MG63 (cell line): ENCODE measurements at regions not wholly inside any gene's neighbourhood (a gene's known extent, or its start where the extent isn't known, plus 50 kb on each side); places are given as distances from the start of the nearest gene placed in this dataset.
"Not testable (repeated sequence)": the region's sequence is repeated elsewhere in the genome, so short reads cannot be mapped to it uniquely, and the experiment has no call there.

Experiments used
- DNase-seq: peaks from one replicate; pipeline ENCODE4 v3.0.0-alpha.2; 2020
- H3K27me3 ChIP-seq: fragments of 250-450 bp; sonication (Bioruptor Pico); 2 replicates; pipeline ENCODE4 v1.5.1; 2020; ENCODE audit warnings: mild to moderate bottlenecking, moderate library complexity
- H3K36me3 ChIP-seq: fragments of 250-450 bp; sonication (Bioruptor Pico); 2 replicates; pipeline ENCODE4 v1.5.1; 2020; ENCODE audit warnings: mild to moderate bottlenecking, moderate library complexity
- H3K4me3 ChIP-seq: fragments of 250-450 bp; sonication (Bioruptor Pico); 2 replicates; pipeline ENCODE4 v1.5.1; 2020; ENCODE audit warnings: mild to moderate bottlenecking, moderate library complexity
- H3K9me3 ChIP-seq: fragments of 250-450 bp; sonication (Bioruptor Pico); 2 replicates; pipeline ENCODE4 v1.5.1; 2020; ENCODE audit warnings: mild to moderate bottlenecking, moderate library complexity

- no peak overlapping the region for H3K4me3 ChIP-seq
- H3K27me3 ChIP-seq = no peaks in the 10 kb centered on the region
- DNase-seq = peak; percentile 41
- no peaks in the 10 kb centered on the region for H3K36me3 ChIP-seq
- no peaks in the 10 kb centered on the region for H3K9me3 ChIP-seq
Observed at GRCh38 chr6:74606582-74607071, 599.2 kb downstream of the COL12A1 start.

DNA sequence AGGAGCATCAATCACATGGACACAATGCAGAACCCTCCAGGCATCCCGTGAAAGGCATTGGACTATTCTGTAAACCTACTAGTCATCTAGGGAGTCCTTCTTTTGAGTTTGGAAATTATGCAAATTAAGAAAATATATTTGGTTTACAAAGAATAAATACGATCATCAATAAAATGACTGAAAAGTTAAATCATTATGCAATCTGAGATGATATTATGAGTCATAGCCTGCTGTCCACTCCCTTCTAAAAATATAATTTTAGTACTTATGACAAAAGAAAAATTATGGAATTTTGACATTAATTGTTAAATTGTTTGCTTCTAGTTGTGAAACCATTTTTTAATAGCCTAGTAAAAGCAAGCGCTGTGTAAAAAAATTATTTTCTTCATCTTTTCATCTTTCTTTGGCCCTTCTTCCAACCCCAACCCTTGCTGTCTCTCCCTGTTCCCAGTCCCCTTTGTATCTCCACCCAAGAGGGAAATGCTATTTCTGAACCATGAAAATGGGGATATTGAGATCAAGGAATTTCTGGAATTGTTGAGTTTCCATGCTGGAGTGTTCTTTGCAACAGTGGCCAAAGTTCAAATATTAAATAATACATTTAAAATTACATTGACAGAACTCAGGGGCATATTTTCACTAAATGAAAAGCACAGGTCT, 599.8 kb downstream of the COL12A1 start:
- no peak overlapping the region for H3K4me3 ChIP-seq
- DNase-seq = no peak

GRCh38 chr6:74604279-74604678, 601.6 kb downstream of the COL12A1 start:
- no peaks in the 10 kb centered on the region for H3K27me3 ChIP-seq
- H3K36me3 ChIP-seq = no peaks in the 10 kb centered on the region
- H3K4me3 ChIP-seq = no peak overlapping the region
- H3K9me3 ChIP-seq = no peaks in the 10 kb centered on the region
- no peak for DNase-seq

More for the DNA sequence above, 599.8 kb downstream of the COL12A1 start:
- Histone ChIP-seq H3K36me3 (no peaks in the 10 kb centered on the region), H3K9me3 (no peaks in the 10 kb centered on the region), H3K27me3 (no peaks in the 10 kb centered on the region)

GRCh38 chr6:74603322-74604076, 602.4 kb downstream of the COL12A1 start:
- H3K27me3 ChIP-seq = no peaks in the 10 kb centered on the region
- peaks cover 3% of the 10 kb centered on the region; the same call in 1 of the 2 replicates for H3K9me3 ChIP-seq
- DNase-seq = no peak
- no peaks in the 10 kb centered on the region for H3K36me3 ChIP-seq
- no peak overlapping the region for H3K4me3 ChIP-seq

- H3K27me3 ChIP-seq = no peaks in the 10 kb centered on the region
- DNase-seq = no peak
- H3K9me3 ChIP-seq = peaks cover 3% of the 10 kb centered on the region; the same call in 1 of the 2 replicates
- H3K4me3 ChIP-seq = no peak overlapping the region
- H3K36me3 ChIP-seq = no peaks in the 10 kb centered on the region
Observed at GRCh38 chr6:74602206-74602605, 603.6 kb downstream of the COL12A1 start.

GRCh38 chr6:74598462-74599393, 607.1 kb downstream of the COL12A1 start:
- Histone ChIP-seq H3K4me3 (no peak overlapping the region), H3K36me3 (no peaks in the 10 kb centered on the region), H3K9me3 (peaks cover 3% of the 10 kb centered on the region; the same call in 1 of the 2 replicates), H3K27me3 (no peaks in the 10 kb centered on the region)
- DNase-seq = no peak

DNA sequence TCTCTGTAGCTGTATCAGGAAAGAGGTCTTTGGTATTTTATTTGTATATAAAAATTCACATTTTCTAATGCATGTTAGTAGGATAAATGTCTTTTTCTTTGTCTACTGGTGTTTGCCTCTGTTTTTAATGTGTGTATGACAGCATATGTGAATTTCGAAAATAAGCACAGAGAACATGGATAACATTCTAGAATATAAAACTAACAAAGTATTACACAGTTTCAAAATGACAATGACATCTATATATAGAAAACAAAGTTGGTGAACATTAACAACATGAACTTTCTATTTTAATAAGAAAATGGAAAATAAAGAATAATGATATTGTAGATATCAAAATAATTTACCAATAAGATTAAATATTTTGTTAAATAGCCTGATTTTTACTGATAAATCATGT, 608.0 kb downstream of the COL12A1 start:
- DNase-seq = no peak
- H3K9me3 ChIP-seq = peaks cover 3% of the 10 kb centered on the region; the same call in 1 of the 2 replicates
- no peaks in the 10 kb centered on the region for H3K36me3 ChIP-seq
- no peak overlapping the region for H3K4me3 ChIP-seq
- H3K27me3 ChIP-seq = no peaks in the 10 kb centered on the region

- DNase-seq = no peak
- no peak overlapping the region for H3K4me3 ChIP-seq
- no peaks in the 10 kb centered on the region for H3K36me3 ChIP-seq
- H3K27me3 ChIP-seq = no peaks in the 10 kb centered on the region
- peaks cover 3% of the 10 kb centered on the region; the same call in 1 of the 2 replicates for H3K9me3 ChIP-seq
Observed at GRCh38 chr6:74597266-74597665, 608.6 kb downstream of the COL12A1 start.

DNA sequence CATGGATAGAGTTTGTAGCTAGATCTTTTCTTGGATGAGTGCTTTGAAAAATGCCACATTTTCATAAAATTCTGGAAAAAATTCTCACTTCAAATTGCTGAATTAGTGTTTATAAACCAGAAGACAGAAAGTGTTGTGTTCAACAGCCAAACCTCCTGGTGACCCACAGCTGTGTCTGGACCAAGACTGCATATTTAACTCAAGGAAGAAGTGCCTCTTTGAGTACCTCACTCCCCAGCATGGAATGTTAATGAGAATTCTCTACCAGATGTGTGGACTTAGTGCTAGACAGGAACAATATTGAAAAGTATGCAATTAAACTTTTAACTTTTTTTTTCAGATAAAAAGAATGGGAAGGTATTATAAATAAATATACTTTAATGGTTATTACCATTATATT, 609.3 kb downstream of the COL12A1 start:
- DNase-seq = no peak

DNA sequence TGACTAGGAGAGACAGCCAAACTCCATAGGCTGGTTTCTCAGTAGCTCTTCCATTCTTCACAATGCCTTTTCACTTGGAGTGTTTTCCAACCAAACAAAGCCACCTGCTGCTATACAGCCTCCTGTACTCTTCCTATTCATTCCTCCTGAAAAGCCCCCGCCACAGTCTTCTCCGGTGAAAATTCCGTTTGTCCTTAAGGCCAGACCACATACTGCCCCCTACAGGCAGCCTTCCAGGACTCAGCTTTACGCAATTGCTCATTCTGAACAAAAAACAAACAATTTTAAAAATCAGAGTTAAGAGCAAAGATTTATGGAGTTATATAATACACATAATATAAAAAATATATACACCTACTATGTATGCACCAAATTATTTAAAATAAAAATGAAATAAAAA, 611.5 kb downstream of the COL12A1 start:
- H3K36me3 ChIP-seq, H3K9me3 ChIP-seq, DNase-seq, H3K27me3 ChIP-seq, H3K4me3 ChIP-seq: not testable (repeated sequence)

More for the DNA sequence above, 609.3 kb downstream of the COL12A1 start:
- no peak overlapping the region for H3K4me3 ChIP-seq
- H3K9me3 ChIP-seq = peaks cover 3% of the 10 kb centered on the region
- H3K27me3 ChIP-seq = no peaks in the 10 kb centered on the region
- H3K36me3 ChIP-seq = no peaks in the 10 kb centered on the region

GRCh38 chr6:74588094-74588832, 617.6 kb downstream of the COL12A1 start:
- DNase-seq = no peak
- Histone ChIP-seq H3K27me3 (no peaks in the 10 kb centered on the region), H3K9me3 (peaks cover 2% of the 10 kb centered on the region), H3K4me3 (no peak overlapping the region), H3K36me3 (no peaks in the 10 kb centered on the region)

DNA sequence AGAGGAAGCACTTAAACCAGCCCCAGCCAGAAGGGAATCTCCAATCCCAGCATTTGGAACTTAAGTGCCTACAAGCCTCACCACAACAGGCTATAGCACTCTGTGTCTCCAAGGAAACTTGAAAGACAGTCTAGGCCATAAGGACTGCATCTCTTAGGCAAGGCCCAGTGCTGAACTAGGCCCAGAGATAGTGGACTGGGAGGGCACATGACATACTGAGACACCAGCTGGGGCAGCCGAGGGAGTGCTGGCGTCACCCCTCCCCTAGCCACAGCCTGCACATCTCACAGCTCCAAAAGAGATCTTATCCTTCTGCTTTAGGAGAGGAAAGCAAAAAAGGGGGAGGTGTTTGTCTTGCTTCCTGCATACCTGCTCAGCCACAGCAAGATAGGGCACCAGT, 618.5 kb downstream of the COL12A1 start:
- H3K27me3 ChIP-seq = no peaks in the 10 kb centered on the region
- DNase-seq = no peak
- H3K9me3 ChIP-seq = peaks cover 2% of the 10 kb centered on the region
- H3K36me3 ChIP-seq = no peaks in the 10 kb centered on the region
- no peak overlapping the region for H3K4me3 ChIP-seq

- no peak overlapping the region for H3K4me3 ChIP-seq
- H3K9me3 ChIP-seq = peaks cover 2% of the 10 kb centered on the region; the same call in 1 of the 2 replicates
- no peaks in the 10 kb centered on the region for H3K36me3 ChIP-seq
- no peak for DNase-seq
- H3K27me3 ChIP-seq = no peaks in the 10 kb centered on the region
Observed at GRCh38 chr6:74585753-74586152, 620.1 kb downstream of the COL12A1 start.

GRCh38 chr6:74581681-74582080, 624.2 kb downstream of the COL12A1 start:
- no peaks in the 10 kb centered on the region; the same call in 1 of the 2 replicates for H3K9me3 ChIP-seq
- no peaks in the 10 kb centered on the region for H3K36me3 ChIP-seq
- no peak for DNase-seq
- H3K27me3 ChIP-seq = no peaks in the 10 kb centered on the region
- H3K4me3 ChIP-seq = no peak overlapping the region

DNA sequence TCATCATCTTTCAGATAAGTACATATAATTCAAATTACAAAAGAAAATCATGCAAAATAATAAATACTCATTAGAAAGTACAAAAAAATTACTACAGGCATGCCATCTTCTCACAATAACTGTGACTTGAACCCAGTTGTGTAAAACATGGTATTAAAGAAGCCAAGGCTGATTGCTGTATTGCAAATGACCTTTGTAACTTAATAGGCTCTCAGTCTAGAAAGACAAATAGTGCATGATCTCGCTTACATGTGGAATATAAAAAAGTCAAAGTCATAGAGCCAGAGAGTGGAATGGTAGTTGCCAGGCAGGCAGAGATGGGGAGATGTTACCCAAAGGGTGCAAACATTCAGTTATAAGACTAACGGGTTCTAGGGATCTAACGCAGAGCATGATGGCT, 626.1 kb downstream of the COL12A1 start:
- Histone ChIP-seq H3K27me3 (no peaks in the 10 kb centered on the region), H3K9me3 (no peaks in the 10 kb centered on the region), H3K4me3 (no peak overlapping the region), H3K36me3 (no peaks in the 10 kb centered on the region)
- DNase-seq = no peak

- no peak for DNase-seq
- H3K9me3 ChIP-seq = no peaks in the 10 kb centered on the region
- H3K4me3 ChIP-seq = no peak overlapping the region
- no peaks in the 10 kb centered on the region for H3K27me3 ChIP-seq
- no peaks in the 10 kb centered on the region for H3K36me3 ChIP-seq
Observed at GRCh38 chr6:74579047-74579446, 626.8 kb downstream of the COL12A1 start.
